ENCODE measurements at regions not wholly inside any gene's neighbourhood (a gene's known extent, or its start where the extent isn't known, plus 50 kb on each side); places are given as distances from the start of the nearest gene placed in this dataset.

DNA sequence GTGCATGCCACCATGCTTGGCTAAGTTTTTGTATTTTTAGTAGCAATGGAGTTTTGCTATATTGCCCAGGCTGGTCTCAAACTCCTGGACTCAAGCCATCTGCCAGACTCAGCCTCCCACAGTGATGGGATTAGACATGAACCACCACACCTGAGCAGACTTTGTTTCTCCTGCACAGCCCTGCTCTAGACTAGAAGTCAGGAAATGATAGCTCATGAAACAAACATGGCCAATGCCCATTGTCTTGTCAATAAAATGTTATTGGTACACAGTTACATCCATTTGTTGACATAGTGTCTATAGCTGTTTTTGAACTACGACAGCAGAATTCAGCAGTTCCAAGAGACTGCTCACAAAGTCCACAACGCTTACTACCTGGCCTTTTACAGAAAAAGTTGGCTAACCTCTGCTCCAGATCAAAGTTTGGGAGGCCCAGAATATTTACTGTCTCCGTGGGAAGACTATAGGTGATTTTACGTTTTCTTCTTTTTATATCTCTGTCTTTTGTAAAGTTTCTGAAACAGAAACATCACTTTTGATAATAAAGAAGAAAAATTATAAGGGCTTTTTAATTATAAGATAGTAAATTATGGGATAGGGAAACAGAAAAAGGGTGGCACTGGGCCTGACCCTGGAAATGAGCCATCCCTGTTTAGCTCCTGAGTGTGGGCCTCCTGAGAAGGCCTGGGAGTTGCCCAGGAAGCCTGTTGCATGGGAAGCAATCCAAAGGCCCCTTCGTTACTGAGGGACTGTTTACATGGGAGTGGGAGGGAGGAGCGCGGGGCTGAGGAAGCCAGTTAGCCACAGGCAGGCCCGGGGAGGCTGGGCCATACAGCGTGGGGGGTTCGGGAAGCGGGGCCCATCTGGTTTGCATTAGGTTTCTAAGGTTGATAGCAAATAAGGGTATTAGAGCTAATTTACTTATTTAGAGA is 201.5 kb downstream of the IRF8 start:
- no peak for DNase-seq
- TF ChIP-seq, protein P1, sequence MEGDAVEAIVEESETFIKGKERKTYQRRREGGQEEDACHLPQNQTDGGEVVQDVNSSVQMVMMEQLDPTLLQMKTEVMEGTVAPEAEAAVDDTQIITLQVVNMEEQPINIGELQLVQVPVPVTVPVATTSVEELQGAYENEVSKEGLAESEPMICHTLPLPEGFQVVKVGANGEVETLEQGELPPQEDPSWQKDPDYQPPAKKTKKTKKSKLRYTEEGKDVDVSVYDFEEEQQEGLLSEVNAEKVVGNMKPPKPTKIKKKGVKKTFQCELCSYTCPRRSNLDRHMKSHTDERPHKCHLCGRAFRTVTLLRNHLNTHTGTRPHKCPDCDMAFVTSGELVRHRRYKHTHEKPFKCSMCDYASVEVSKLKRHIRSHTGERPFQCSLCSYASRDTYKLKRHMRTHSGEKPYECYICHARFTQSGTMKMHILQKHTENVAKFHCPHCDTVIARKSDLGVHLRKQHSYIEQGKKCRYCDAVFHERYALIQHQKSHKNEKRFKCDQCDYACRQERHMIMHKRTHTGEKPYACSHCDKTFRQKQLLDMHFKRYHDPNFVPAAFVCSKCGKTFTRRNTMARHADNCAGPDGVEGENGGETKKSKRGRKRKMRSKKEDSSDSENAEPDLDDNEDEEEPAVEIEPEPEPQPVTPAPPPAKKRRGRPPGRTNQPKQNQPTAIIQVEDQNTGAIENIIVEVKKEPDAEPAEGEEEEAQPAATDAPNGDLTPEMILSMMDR (IDR thresholded peaks at IDR 0.05; ENCODE audit: borderline replicate concordance), result no peak
- no peak overlapping the region for H3K27ac ChIP-seq (replicated peaks)
- no peak overlapping the region for H3K4me3 ChIP-seq
- H3K4me1 ChIP-seq, result no peaks in the 10 kb centered on the region
- no peaks in the 10 kb centered on the region for H3K9me3 ChIP-seq (replicated peaks)
- H3K36me3 ChIP-seq, result no peaks in the 10 kb centered on the region
- H3K27me3 ChIP-seq (ENCODE audit: low read depth), result peaks cover 35% of the 10 kb centered on the region
- intact Hi-C loops (cut with micrococcal nuclease), result no loop called here

DNA sequence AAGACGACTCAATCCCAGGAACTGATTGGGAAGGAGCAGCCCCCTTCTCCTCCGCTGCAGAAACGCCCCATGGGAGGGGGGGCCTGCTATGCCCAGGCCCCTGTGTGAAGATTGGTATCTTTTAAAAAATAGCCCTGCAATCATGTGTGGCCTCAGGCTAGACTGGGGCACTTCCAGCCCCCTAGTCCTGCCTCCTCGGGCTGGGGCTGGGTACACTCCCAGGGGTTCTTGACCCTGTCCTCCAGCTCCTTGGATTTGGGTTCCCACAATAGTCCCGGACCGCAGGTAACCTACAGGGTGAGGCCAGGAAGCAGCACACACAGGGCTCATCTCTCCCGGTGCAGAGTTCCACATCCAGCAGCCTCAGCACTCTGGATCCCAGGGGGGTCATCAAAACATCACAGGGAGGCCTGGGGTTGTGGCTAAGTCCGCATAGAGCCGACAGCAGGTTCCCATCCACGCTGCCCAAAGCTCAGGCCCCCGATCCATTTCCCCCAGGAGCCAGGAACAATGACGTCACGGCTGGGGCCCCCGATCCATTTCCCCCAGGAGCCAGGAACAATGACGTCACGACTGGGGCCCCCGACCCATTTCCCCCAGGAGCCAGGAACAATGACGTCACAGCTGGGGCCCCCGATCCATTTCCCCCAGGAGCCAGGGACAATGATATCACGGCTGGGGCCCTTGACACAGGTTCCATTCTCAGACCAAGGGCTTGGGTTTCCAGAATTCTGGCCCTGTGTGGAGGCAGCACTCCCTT is 202.4 kb downstream of the IRF8 start:
- Histone ChIP-seq H3K27ac (replicated peaks) (no peak overlapping the region), H3K4me3 (no peak overlapping the region), H3K27me3 (ENCODE audit: low read depth) (peaks cover 36% of the 10 kb centered on the region), H3K36me3 (no peaks in the 10 kb centered on the region), H3K4me1 (no peaks in the 10 kb centered on the region), H3K9me3 (replicated peaks) (no peaks in the 10 kb centered on the region)
- DNase-seq, result no peak
- TF ChIP-seq, protein P1 (IDR thresholded peaks at IDR 0.05; ENCODE audit: borderline replicate concordance), result no peak
- intact Hi-C loops (cut with micrococcal nuclease), result no loop called here

DNA sequence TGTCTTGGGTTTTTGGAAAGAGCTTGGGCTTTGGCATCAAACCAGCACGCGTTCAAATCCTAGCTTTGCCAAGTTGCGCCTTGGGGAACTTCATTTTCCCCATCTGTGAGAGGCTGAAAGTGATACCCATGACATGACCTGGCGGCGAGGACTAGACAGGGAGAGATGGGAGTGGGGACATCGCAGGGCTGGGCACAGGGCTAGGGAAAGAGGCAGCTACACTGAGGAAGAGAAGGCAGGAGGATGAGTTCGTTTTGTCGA is 202.9 kb downstream of the IRF8 start:
- Histone ChIP-seq H3K9me3 (replicated peaks) (peaks cover 2% of the 10 kb centered on the region), H3K27ac (replicated peaks) (no peak overlapping the region), H3K4me1 (no peaks in the 10 kb centered on the region), H3K4me3 (no peak overlapping the region), H3K27me3 (ENCODE audit: low read depth) (peaks cover 41% of the 10 kb centered on the region), H3K36me3 (no peaks in the 10 kb centered on the region)
- DNase-seq, result no peak
- intact Hi-C loops (cut with micrococcal nuclease), result no loop called here
- TF ChIP-seq, protein P1 (IDR thresholded peaks at IDR 0.05; ENCODE audit: borderline replicate concordance), result no peak

DNA sequence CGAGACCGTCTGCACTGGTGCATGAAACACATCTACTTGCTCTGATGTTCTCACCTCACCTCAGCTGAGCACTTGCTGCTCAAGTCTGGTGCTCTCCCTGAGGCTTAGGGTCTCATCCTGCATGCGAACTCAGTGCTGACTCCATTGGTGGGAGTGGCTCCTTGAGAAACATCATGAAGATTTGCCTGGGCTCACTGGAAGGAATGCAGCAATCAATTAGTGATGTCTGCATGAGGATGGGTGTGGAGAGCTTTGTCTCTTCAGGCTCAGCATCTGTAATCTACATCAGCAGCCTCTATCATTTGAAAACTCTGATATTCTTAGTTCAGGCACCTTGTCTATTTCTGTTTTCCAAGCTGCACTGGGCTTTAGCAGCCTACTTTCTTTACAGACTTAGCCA is 204.4 kb downstream of the IRF8 start:
- Histone ChIP-seq H3K4me3 (no peak overlapping the region), H3K36me3 (no peaks in the 10 kb centered on the region), H3K27ac (replicated peaks) (no peak overlapping the region), H3K4me1 (no peaks in the 10 kb centered on the region), H3K9me3 (replicated peaks) (peaks cover 7% of the 10 kb centered on the region), H3K27me3 (ENCODE audit: low read depth) (peaks cover 49% of the 10 kb centered on the region)
- TF ChIP-seq, protein P1 (IDR thresholded peaks at IDR 0.05; ENCODE audit: borderline replicate concordance), result no peak
- intact Hi-C loops (cut with micrococcal nuclease), result no loop called here
- no peak for DNase-seq

DNA sequence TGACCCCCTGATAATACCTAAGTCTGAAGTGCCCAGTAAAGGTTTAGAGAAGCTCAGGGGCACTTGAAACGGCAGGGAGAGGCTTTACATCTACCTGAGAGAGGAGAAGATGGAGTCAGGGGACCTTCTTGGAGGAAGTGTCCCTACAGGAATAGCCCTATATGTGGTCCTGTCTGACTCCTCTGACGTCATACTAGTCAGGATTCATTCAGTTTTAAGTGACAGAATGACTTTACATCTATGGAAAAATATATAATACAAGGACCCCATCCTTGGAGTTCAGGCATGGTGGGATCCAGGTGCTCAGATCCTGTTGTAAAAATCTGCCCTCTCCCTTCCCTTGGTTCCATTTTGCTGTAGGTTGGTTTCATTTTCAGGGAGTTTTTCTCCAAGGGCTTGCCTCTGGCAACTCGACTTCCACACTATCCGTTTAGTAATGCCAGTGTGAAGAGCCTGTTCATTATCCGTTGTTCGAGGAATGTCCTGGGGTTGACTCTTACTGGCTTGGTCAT is 205.6 kb downstream of the IRF8 start:
- Histone ChIP-seq H3K4me1 (no peaks in the 10 kb centered on the region), H3K9me3 (replicated peaks) (peaks cover 7% of the 10 kb centered on the region), H3K27ac (replicated peaks) (no peak overlapping the region), H3K36me3 (no peaks in the 10 kb centered on the region), H3K4me3 (no peak overlapping the region), H3K27me3 (ENCODE audit: low read depth) (peaks cover 48% of the 10 kb centered on the region)
- DNase-seq, result no peak
- intact Hi-C loops (cut with micrococcal nuclease), result no loop called here
- TF ChIP-seq, protein P1 (IDR thresholded peaks at IDR 0.05; ENCODE audit: borderline replicate concordance), result no peak
